Stimulated activated naive CD8-positive, alpha-beta T cell treated with anti-CD3 and anti-CD28 coated beads, Interleukin-15, amount 100 ng/mL, for 72 hours (primary cell): ENCODE measurements at regions not wholly inside any gene's neighbourhood (a gene's known extent, or its start where the extent isn't known, plus 50 kb on each side); places are given as distances from the start of the nearest gene placed in this dataset.
A peak's percentile ranks its signal among the peaks of the same experiment; 100 is the strongest.

Experiments
- ATAC-seq: fragments of 150-1000 bp; cut with Tn5 transposase; 2 replicates; pipeline ENCODE4 v1.10.0; 2021; ENCODE audit warnings: mild to moderate bottlenecking, moderate library complexity
- DNase-seq, 2 donors: peaks; one replicate each; pipeline ENCODE4 v3.0.0; 2021 to 2022
- H3K27ac Mint-ChIP-seq, 2 donors: one replicate each; pipeline ENCODE4 v1.8.0; 2022; ENCODE audit warnings: mild to moderate bottlenecking in 2 of 2, mixed read lengths in 2 of 2, moderate library complexity in 2 of 2
- H3K27me3 Mint-ChIP-seq: one replicate; pipeline ENCODE4 v1.8.0; 2022; ENCODE audit warnings: mixed read lengths
- H3K4me1 Mint-ChIP-seq: one replicate; pipeline ENCODE4 v1.8.0; 2022; ENCODE audit warnings: mild to moderate bottlenecking, mixed read lengths
- H3K4me3 Mint-ChIP-seq, 2 donors: one replicate each; pipeline ENCODE4 v1.8.0; 2022; ENCODE audit warnings: mild to moderate bottlenecking in 2 of 2, mixed read lengths in 2 of 2, moderate library complexity in 1 of 2
- H3K9me3 Mint-ChIP-seq, 2 donors: one replicate each; pipeline ENCODE4 v1.8.0; 2022; ENCODE audit warnings: mixed read lengths in 2 of 2

GRCh38 chr4:14110407-14110806, 482.9 kb upstream of the BOD1L1 start:
- H3K4me3 Mint-ChIP-seq: no peak overlapping the region
- peaks cover 11 to 20% of the 10 kb centered on the region in 2 donors for H3K9me3 Mint-ChIP-seq
- no peak overlapping the region for H3K27ac Mint-ChIP-seq
- H3K27me3 Mint-ChIP-seq: peaks cover 9% of the 10 kb centered on the region
- ATAC-seq: no peak
- DNase-seq: no peak
- peaks cover 8% of the 10 kb centered on the region for H3K4me1 Mint-ChIP-seq

- no peak for ATAC-seq
- peaks cover 8 to 20% of the 10 kb centered on the region in 2 donors for H3K9me3 Mint-ChIP-seq
- DNase-seq: no peak
- peaks cover 9% of the 10 kb centered on the region for H3K27me3 Mint-ChIP-seq
- H3K27ac Mint-ChIP-seq: no peak overlapping the region
- no peak overlapping the region for H3K4me3 Mint-ChIP-seq
- peaks cover 8% of the 10 kb centered on the region for H3K4me1 Mint-ChIP-seq
Observed at GRCh38 chr4:14111730-14112181, 484.2 kb upstream of the BOD1L1 start.

GRCh38 chr4:14115106-14115505, 487.6 kb upstream of the BOD1L1 start:
- H3K27me3 Mint-ChIP-seq: peaks cover 9% of the 10 kb centered on the region
- H3K4me1 Mint-ChIP-seq: peaks cover 18% of the 10 kb centered on the region
- ATAC-seq (no peak), DNase-seq (no peak)
- peaks cover 0 to 12% of the 10 kb centered on the region in 2 donors for H3K9me3 Mint-ChIP-seq
- H3K4me3 Mint-ChIP-seq: no peak overlapping the region
- no peak overlapping the region for H3K27ac Mint-ChIP-seq

- Mint-ChIP-seq H3K27me3 (no peaks in the 10 kb centered on the region), H3K4me3 (no peak overlapping the region), H3K9me3 (peaks cover 0 to 12% of the 10 kb centered on the region in 2 donors), H3K27ac (no peak overlapping the region), H3K4me1 (peaks cover 9% of the 10 kb centered on the region)
- ATAC-seq (no peak), DNase-seq (no peak)
Observed at GRCh38 chr4:14117575-14118238, 490.2 kb upstream of the BOD1L1 start.

- H3K27ac Mint-ChIP-seq: no peak overlapping the region
- H3K27me3 Mint-ChIP-seq: peaks cover 5% of the 10 kb centered on the region
- no peak overlapping the region for H3K4me3 Mint-ChIP-seq
- H3K4me1 Mint-ChIP-seq: no peaks in the 10 kb centered on the region
- ATAC-seq: no peak
- no peak for DNase-seq
- H3K9me3 Mint-ChIP-seq: no peaks in the 10 kb centered on the region
Observed at GRCh38 chr4:14124816-14125215, 497.3 kb upstream of the BOD1L1 start.

- no peaks in the 10 kb centered on the region for H3K4me1 Mint-ChIP-seq
- ATAC-seq (no peak), DNase-seq (no peak)
- H3K27me3 Mint-ChIP-seq: peaks cover 5% of the 10 kb centered on the region
- no peak overlapping the region for H3K27ac Mint-ChIP-seq
- no peak overlapping the region for H3K4me3 Mint-ChIP-seq
- H3K9me3 Mint-ChIP-seq: no peaks in the 10 kb centered on the region
Observed at GRCh38 chr4:14125375-14126129, 498.0 kb upstream of the BOD1L1 start.

GRCh38 chr4:14130551-14130950, 503.0 kb upstream of the BOD1L1 start:
- ATAC-seq (no peak), DNase-seq (no peak)
- Mint-ChIP-seq H3K4me1 (no peaks in the 10 kb centered on the region), H3K9me3 (no peaks in the 10 kb centered on the region), H3K27ac (no peak overlapping the region), H3K4me3 (no peak overlapping the region), H3K27me3 (no peaks in the 10 kb centered on the region)

GRCh38 chr4:14131335-14131734, 503.8 kb upstream of the BOD1L1 start:
- no peak for DNase-seq
- Mint-ChIP-seq H3K4me3 (no peak overlapping the region), H3K4me1 (no peaks in the 10 kb centered on the region), H3K27me3 (no peaks in the 10 kb centered on the region), H3K9me3 (no peaks in the 10 kb centered on the region), H3K27ac (no peak overlapping the region)
- ATAC-seq: no peak

- H3K4me3 Mint-ChIP-seq: no peak overlapping the region
- DNase-seq (no peak), ATAC-seq (no peak)
- no peak overlapping the region for H3K27ac Mint-ChIP-seq
- no peaks in the 10 kb centered on the region for H3K27me3 Mint-ChIP-seq
- H3K9me3 Mint-ChIP-seq: no peaks in the 10 kb centered on the region
- no peaks in the 10 kb centered on the region for H3K4me1 Mint-ChIP-seq
Observed at GRCh38 chr4:14132301-14132700, 504.8 kb upstream of the BOD1L1 start.

- H3K27ac Mint-ChIP-seq: no peak overlapping the region
- H3K4me1 Mint-ChIP-seq: no peaks in the 10 kb centered on the region
- ATAC-seq (no peak), DNase-seq (no peak)
- H3K9me3 Mint-ChIP-seq: no peaks in the 10 kb centered on the region
- no peaks in the 10 kb centered on the region for H3K27me3 Mint-ChIP-seq
- no peak overlapping the region for H3K4me3 Mint-ChIP-seq
Observed at GRCh38 chr4:14138106-14138505, 510.6 kb upstream of the BOD1L1 start.

GRCh38 chr4:14143892-14144291, 516.4 kb upstream of the BOD1L1 start:
- no peaks in the 10 kb centered on the region for H3K4me1 Mint-ChIP-seq
- ATAC-seq: no peak
- H3K27ac Mint-ChIP-seq: no peak overlapping the region
- H3K9me3 Mint-ChIP-seq: no peaks in the 10 kb centered on the region
- H3K4me3 Mint-ChIP-seq: no peak overlapping the region
- H3K27me3 Mint-ChIP-seq: no peaks in the 10 kb centered on the region
- no peak for DNase-seq

- peaks cover 2% of the 10 kb centered on the region for H3K27me3 Mint-ChIP-seq
- no peaks in the 10 kb centered on the region for H3K9me3 Mint-ChIP-seq
- ATAC-seq: no peak
- DNase-seq: no peak
- no peaks in the 10 kb centered on the region for H3K4me1 Mint-ChIP-seq
- H3K27ac Mint-ChIP-seq: no peak overlapping the region
- no peak overlapping the region for H3K4me3 Mint-ChIP-seq
Observed at GRCh38 chr4:14149176-14150053, 521.9 kb upstream of the BOD1L1 start.

GRCh38 chr4:14151101-14151500, 523.6 kb upstream of the BOD1L1 start:
- Mint-ChIP-seq H3K4me3 (no peak overlapping the region), H3K27ac (no peak overlapping the region), H3K9me3 (no peaks in the 10 kb centered on the region), H3K4me1 (no peaks in the 10 kb centered on the region), H3K27me3 (peaks cover 18% of the 10 kb centered on the region)
- DNase-seq (no peak), ATAC-seq (no peak)

GRCh38 chr4:14152834-14153519, 525.5 kb upstream of the BOD1L1 start:
- H3K9me3 Mint-ChIP-seq: no peaks in the 10 kb centered on the region
- peaks cover 18% of the 10 kb centered on the region for H3K27me3 Mint-ChIP-seq
- ATAC-seq: no peak
- H3K4me3 Mint-ChIP-seq: no peak overlapping the region
- H3K27ac Mint-ChIP-seq: no peak overlapping the region
- H3K4me1 Mint-ChIP-seq: no peaks in the 10 kb centered on the region
- DNase-seq: no peak

GRCh38 chr4:14155803-14156202, 528.3 kb upstream of the BOD1L1 start:
- Mint-ChIP-seq H3K27me3 (peaks cover 18% of the 10 kb centered on the region), H3K4me1 (no peaks in the 10 kb centered on the region), H3K9me3 (no peaks in the 10 kb centered on the region), H3K27ac (peak overlapping the region in 1 of 2 donors; percentile 59), H3K4me3 (no peak overlapping the region)
- DNase-seq: no peak
- ATAC-seq: no peak
